ENCODE measurements at regions not wholly inside any gene's neighbourhood (a gene's known extent, or its start where the extent isn't known, plus 50 kb on each side); places are given as distances from the start of the nearest gene placed in this dataset.

DNA sequence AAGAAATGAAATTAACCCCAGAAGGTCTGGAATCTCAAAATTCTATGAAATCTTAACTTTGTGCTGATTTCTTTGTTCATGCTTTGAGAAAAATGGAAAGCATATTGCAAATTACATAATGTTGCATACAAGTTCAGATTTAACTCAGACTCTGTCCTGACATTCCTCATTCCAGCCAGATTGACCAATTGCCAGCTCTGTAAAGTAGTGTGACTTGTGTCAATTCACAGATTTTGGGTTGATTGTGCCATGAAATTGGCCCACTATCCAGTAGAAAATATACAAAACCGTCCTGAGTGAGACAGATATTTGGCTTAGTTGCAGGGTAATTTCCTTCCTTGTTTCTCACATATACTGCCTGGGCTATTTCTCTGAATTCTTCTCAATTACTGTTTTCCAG lies 1312.6 kb downstream of the ROBO1 start:
- no peak for DNase-seq (ENCODE audit: low read depth)
- no peak for TF ChIP-seq CTCF (IDR thresholded peaks at IDR 0.05; ENCODE audit: low read length, missing control alignments)
- no peak overlapping the region for H3K4me3 ChIP-seq (replicated peaks; ENCODE audit: low read depth, low read length)

DNA sequence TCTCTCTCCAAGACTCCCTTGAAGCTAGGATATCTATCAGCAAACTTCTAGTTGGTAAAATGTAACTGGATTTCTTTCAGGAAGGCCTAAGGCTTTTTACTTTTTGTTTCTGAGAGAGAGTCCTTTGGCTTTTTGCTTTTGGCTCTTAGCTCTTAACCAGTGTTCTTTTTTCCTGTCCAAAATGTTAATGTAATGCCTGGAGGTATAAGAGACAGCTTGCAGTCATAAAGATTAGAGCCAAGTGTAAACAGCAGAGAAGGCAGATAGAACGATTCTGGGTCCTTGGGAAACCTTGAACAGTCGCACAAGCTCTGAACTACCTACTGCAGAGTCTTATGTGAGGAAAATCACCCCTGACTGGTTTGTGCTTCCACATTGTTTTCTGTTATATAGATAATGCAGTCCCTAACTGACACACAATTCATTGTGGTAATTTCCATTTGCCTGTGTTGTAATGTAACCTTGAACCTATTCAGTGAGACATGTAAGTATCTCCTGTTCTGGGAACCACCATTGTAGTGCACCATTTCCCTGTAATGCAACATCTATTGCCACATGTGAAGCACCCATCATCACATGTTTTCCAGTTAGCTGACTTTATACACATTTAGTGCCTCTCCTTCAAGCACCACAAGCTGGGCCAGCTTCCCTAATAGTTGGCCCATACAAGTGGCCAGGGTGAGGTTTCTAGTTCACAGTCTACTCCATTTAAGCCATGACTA lies 1311.9 kb downstream of the ROBO1 start:
- TF ChIP-seq CTCF (IDR thresholded peaks at IDR 0.05; ENCODE audit: low read length, missing control alignments): no peak
- H3K4me3 ChIP-seq (replicated peaks; ENCODE audit: low read depth, low read length): no peak overlapping the region
- DNase-seq (ENCODE audit: low read depth): no peak

- DNase-seq (ENCODE audit: low read depth): no peak
- TF ChIP-seq CTCF (IDR thresholded peaks at IDR 0.05; ENCODE audit: low read length, missing control alignments): no peak
- no peak overlapping the region for H3K4me3 ChIP-seq (replicated peaks; ENCODE audit: low read depth, low read length)
Observed at GRCh38 chr3:78459796-78460195, 1308.0 kb downstream of the ROBO1 start.

DNA sequence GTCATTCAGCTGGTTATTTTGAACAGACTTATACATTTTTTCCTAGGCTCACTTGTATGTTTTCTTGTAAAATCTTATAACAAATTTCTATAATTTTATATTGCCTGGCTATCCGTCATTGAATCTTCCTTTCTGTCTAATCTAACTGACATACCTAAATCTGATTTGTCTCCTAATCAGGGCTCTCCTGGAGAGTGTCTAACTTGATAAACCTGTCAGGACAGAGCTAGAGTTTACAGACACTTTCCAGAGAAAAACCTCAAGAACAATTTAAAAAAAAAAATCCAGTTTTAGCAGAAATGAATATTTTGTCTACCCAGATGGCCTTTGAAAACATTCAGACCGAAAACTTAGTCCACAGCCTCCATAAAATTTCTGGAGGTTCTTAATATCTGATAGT lies 1305.8 kb downstream of the ROBO1 start:
- DNase-seq (ENCODE audit: low read depth): no peak
- no peak for TF ChIP-seq CTCF (IDR thresholded peaks at IDR 0.05; ENCODE audit: low read length, missing control alignments)
- H3K4me3 ChIP-seq (replicated peaks; ENCODE audit: low read depth, low read length): no peak overlapping the region

GRCh38 chr3:78476076-78476475 lies 1291.7 kb downstream of the ROBO1 start:
- TF ChIP-seq CTCF (IDR thresholded peaks at IDR 0.05; ENCODE audit: low read length, missing control alignments): no peak
- no peak overlapping the region for H3K4me3 ChIP-seq (replicated peaks; ENCODE audit: low read depth, low read length)
- no peak for DNase-seq (ENCODE audit: low read depth)

GRCh38 chr3:78481050-78481449 lies 1286.7 kb downstream of the ROBO1 start:
- DNase-seq (ENCODE audit: low read depth): no peak
- TF ChIP-seq CTCF (IDR thresholded peaks at IDR 0.05; ENCODE audit: low read length, missing control alignments): no peak
- no peak overlapping the region for H3K4me3 ChIP-seq (replicated peaks; ENCODE audit: low read depth, low read length)

DNA sequence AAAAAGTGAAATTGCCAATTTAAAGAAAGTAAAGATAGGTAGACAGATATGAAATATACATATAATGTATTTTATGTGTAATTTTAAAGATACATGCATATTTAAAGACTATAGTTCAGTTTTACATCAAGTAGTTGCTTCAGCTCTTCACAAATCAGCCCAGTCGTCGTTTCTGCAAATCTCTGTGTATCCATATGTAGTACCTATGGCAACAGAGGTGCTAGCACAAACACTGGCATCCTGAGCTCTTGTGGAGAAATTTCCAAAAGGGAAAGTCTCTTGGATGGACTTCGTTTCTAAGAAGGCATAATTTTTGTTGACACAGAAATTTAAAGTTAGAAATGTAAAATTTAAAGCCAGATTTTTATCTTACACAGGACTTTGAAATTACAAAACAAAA lies 1284.7 kb downstream of the ROBO1 start:
- no peak overlapping the region for H3K4me3 ChIP-seq (replicated peaks; ENCODE audit: low read depth, low read length)
- no peak for TF ChIP-seq CTCF (IDR thresholded peaks at IDR 0.05; ENCODE audit: low read length, missing control alignments)
- DNase-seq (ENCODE audit: low read depth): no peak

Data from fibroblast of pulmonary artery (primary cell).